ENCODE measurements at regions not wholly inside any gene's neighbourhood (a gene's known extent, or its start where the extent isn't known, plus 50 kb on each side); places are given as distances from the start of the nearest gene placed in this dataset.
"Not testable (repeated sequence)": the region's sequence is repeated elsewhere in the genome, so short reads cannot be mapped to it uniquely, and the experiment has no call there.

GRCh38 chr1:223992456-223993246 lies 121.3 kb upstream of the FBXO28 start:
- not testable (repeated sequence) for TF ChIP-seq CTCF (conservative IDR thresholded peaks at IDR 0.05; ENCODE audit: low read length); EZH2phosphoT487 (IDR thresholded peaks at IDR 0.05; ENCODE audit: borderline replicate concordance)
